Sigmoid colon (tissue), 6 donors: ENCODE measurements at regions not wholly inside any gene's neighbourhood (a gene's known extent, or its start where the extent isn't known, plus 50 kb on each side); places are given as distances from the start of the nearest gene placed in this dataset.

Source experiments
- DNase-seq: peaks from one replicate; pipeline ENCODE4 v3.0.0-alpha.2; 2019
- H3K27ac ChIP-seq, 4 donors: fragments of 200-600 bp; sonication (generic); one replicate each; pipeline ENCODE4 v1.5.1; 2016 to 2019; ENCODE audit warnings: mild to moderate bottlenecking in 1 of 4
- H3K27me3 ChIP-seq, 3 donors: fragments of 200-600 bp; sonication (generic); one replicate each; pipeline ENCODE4 v1.5.1; 2019; ENCODE audit warnings: mild to moderate bottlenecking in 1 of 3
- H3K36me3 ChIP-seq, 4 donors: fragments of 200-600 bp; sonication (generic); one replicate each; pipeline ENCODE4 v1.5.1; 2016 to 2019
- H3K4me1 ChIP-seq, 4 donors: fragments of 200-600 bp; sonication (generic); one replicate each; pipeline ENCODE4 v1.5.1; 2017 to 2019
- H3K4me3 ChIP-seq, 4 donors: fragments of 200-600 bp; sonication (generic); one replicate each; pipeline ENCODE4 v1.5.1; 2017 to 2019; ENCODE audit warnings: mild to moderate bottlenecking in 2 of 4, moderate library complexity in 1 of 4
- H3K9me3 ChIP-seq, 4 donors: fragments of 200-600 bp in 3 of 4; sonication (generic) in 3 of 4; one replicate each; pipeline versions ENCODE4 v1.5.1 to v1.6.1; 2013 to 2019
- EP300 ChIP-seq, 4 donors: sonication (generic); formaldehyde crosslinking; IDR thresholded peaks; one replicate each; pipeline ENCODE4 v1.6.1; 2017; ENCODE audit warnings: antibody characterized with exemption in 4 of 4
- POLR2A ChIP-seq, 2 donors: fragments of 450-650 bp; IDR thresholded peaks; one replicate each; pipeline ENCODE4 v1.6.1; 2016; ENCODE audit warnings: antibody characterized with exemption in 2 of 2, mild to moderate bottlenecking in 2 of 2, moderate library complexity in 2 of 2
- POLR2AphosphoS5 ChIP-seq, 4 donors: sonication (generic); formaldehyde crosslinking; IDR thresholded peaks; one replicate each; pipeline ENCODE4 v1.6.1; 2017; ENCODE audit warnings: antibody characterized with exemption in 4 of 4
- WGBS, 2 donors: extraction: QIAGEN DNeasy Blood & Tissue Kit; methylation state at CpG; one replicate each; pipeline ENCODE4 v1.1.7; 2013; 5-methylcytosine and 5-hydroxymethylcytosine counted together
- intact Hi-C: fragments of 100-400 bp; cut with DNase I; formaldehyde crosslinking; loops from one replicate; pipeline ENCODE4 v1.15.1; 2023
- TF ChIP-seq, protein P1 (sequence below), 4 experiments: fragments of 450-650 bp in 3 of 4; fragments of 200-600 bp in 1 of 4; IDR thresholded peaks; one replicate each; pipeline ENCODE4 v1.5.1; 2016 to 2019; ENCODE audit warnings: antibody characterized with exemption in 4 of 4, mild to moderate bottlenecking in 3 of 4, moderate library complexity in 2 of 4
- donor health status: healthy with polysubstance abuse.
- donor health status: healthy.

DNA sequence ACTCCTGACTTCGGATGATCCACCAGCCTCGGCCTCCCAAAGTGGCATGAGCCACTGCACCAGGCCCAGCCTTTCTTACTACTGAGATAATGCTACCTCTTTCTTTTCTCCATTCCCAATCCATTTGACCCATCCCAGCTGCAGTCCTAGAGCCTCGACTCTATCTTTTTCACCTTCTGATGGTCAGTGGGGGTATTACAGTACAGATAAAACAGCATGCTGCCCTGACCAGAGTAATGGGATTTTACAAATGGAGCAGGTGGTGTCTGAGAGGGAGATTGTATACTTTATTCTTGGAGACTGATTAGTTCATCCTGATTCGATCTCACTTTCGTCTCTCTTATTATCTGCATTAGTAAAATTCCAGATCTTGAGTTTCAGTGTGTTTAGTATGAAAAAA, 238.6 kb upstream of the TNP1 start:
- Histone ChIP-seq H3K4me1 (peaks cover 0 to 2% (median 0%) of the 10 kb centered on the region in 4 donors), H3K4me3 (no peak overlapping the region), H3K27ac (no peak overlapping the region), H3K9me3 (no peaks in the 10 kb centered on the region), H3K27me3 (no peaks in the 10 kb centered on the region), H3K36me3 (no peaks in the 10 kb centered on the region)
- intact Hi-C loops = no loop called here
- DNase-seq = no peak
- no peak for TF ChIP-seq POLR2AphosphoS5 (IDR thresholded peaks at IDR 0.05)
- no peak for TF ChIP-seq EP300 (IDR thresholded peaks at IDR 0.05)
- TF ChIP-seq, protein P1, sequence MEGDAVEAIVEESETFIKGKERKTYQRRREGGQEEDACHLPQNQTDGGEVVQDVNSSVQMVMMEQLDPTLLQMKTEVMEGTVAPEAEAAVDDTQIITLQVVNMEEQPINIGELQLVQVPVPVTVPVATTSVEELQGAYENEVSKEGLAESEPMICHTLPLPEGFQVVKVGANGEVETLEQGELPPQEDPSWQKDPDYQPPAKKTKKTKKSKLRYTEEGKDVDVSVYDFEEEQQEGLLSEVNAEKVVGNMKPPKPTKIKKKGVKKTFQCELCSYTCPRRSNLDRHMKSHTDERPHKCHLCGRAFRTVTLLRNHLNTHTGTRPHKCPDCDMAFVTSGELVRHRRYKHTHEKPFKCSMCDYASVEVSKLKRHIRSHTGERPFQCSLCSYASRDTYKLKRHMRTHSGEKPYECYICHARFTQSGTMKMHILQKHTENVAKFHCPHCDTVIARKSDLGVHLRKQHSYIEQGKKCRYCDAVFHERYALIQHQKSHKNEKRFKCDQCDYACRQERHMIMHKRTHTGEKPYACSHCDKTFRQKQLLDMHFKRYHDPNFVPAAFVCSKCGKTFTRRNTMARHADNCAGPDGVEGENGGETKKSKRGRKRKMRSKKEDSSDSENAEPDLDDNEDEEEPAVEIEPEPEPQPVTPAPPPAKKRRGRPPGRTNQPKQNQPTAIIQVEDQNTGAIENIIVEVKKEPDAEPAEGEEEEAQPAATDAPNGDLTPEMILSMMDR (IDR thresholded peaks at IDR 0.05) = no peak
- no peak for TF ChIP-seq POLR2A (IDR thresholded peaks at IDR 0.05)
- 90% methylated on average over 5 of the region's 5 CpGs for WGBS, 2 donors

DNA sequence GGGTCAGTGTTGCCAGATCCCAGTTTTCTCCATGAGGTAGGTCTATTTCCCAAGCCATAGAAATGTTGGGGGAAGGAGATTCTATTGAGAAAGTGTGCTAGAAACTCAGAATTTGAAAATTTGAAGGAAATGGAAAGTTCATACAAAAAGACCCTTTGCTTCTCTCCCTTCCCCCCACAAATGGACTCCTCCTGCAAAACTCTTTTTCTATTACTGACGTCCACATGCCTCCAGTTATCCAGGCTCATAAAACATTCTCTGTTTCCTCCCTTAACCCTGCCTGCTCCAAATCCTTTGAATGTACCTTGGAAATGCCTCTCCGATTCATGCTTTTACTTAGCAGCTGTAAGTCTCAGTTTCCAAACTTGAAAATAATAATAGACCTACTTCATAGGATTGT, 237.5 kb upstream of the TNP1 start:
- no peak overlapping the region for H3K27ac ChIP-seq
- WGBS, 2 donors = 55 to 78% methylated on average over 2 of the region's 2 CpGs
- intact Hi-C loops = no loop called here
- no peak for DNase-seq
- TF ChIP-seq, protein P1 (IDR thresholded peaks at IDR 0.05) = no peak
- TF ChIP-seq POLR2A (IDR thresholded peaks at IDR 0.05) = no peak
- TF ChIP-seq POLR2AphosphoS5 (IDR thresholded peaks at IDR 0.05) = no peak
- H3K4me3 ChIP-seq = no peak overlapping the region
- peaks cover 0 to 7% (median 0%) of the 10 kb centered on the region in 4 donors for H3K4me1 ChIP-seq
- no peaks in the 10 kb centered on the region for H3K27me3 ChIP-seq
- no peaks in the 10 kb centered on the region for H3K36me3 ChIP-seq
- no peaks in the 10 kb centered on the region for H3K9me3 ChIP-seq

DNA sequence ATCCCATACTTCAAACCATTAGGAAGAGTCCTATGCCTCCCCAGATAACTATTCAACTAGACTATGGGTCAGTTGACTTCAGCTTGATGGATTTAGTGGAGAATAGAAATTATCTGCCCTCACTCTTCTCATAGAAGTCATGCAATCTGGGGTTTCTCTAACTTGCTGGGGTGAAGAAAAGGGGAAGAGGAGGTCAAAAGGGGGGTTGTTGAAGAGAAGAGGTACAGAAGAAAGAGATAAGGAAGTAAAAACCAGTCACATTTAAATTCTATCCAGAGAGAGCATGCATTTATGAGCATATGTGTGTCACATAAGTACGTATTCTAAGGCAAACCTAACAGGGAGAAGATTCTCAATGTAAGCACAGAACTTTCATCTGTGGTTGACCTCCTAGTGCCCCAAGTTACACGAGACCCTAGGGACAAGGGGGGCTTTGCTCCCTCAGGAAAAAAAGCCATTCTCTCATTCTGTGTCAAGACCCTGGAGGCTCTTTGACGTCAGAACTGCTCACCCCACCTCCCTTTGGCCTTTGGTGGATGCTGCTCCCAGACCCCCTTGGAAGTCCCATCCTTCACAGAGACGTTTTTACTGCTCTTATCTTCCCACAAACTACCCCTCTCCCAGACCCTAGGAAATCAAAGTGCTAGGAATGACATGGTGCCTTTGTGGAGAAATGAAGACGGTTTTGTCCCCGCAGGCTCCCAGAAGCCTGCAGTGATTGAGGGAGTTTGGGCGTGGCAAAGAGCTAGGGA, 236.8 kb upstream of the TNP1 start:
- Histone ChIP-seq H3K36me3 (no peaks in the 10 kb centered on the region), H3K9me3 (no peaks in the 10 kb centered on the region), H3K27me3 (no peaks in the 10 kb centered on the region), H3K4me1 (peaks cover 0 to 9% (median 0%) of the 10 kb centered on the region in 4 donors), H3K4me3 (no peak overlapping the region), H3K27ac (no peak overlapping the region)
- intact Hi-C loops = no loop called here
- no peak for TF ChIP-seq POLR2AphosphoS5 (IDR thresholded peaks at IDR 0.05)
- no peak for TF ChIP-seq POLR2A (IDR thresholded peaks at IDR 0.05)
- TF ChIP-seq EP300 (IDR thresholded peaks at IDR 0.05) = no peak
- TF ChIP-seq, protein P1 (IDR thresholded peaks at IDR 0.05) = no peak
- no peak for DNase-seq
- 55 to 71% methylated on average over 7 of the region's 7 CpGs for WGBS, 2 donors

DNA sequence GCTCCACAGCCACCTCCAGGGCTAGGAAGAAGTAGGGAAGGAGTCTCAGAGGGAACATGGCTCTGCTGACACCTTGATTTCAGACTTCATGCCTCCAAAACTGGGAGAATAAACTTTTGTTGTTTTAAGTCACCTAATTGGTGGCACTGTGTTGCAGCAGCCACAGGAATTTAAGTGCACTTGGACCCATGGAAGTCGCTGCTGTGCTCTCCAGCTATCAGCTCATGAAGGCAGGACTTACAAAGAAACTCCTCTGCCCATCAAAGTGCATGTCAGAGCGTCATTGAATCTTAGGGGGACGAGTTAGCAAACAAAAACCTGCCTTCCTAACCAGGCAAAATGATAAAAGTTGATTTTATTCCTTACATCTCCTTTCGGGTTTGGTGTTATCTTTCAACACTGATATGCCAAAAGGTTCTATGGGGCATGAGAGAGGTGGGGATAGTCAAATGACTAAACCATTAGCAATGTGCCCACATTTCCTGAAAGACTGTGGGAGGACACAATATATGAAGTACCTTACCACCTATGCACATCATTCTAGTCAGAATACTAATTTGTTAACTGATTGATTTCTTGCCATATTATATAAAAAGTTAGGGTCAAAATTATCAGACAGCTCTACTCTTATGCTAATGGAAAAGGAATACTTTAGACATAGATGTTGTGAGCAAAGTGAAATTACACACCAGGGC, 235.8 kb upstream of the TNP1 start:
- 43 to 74% methylated on average over 4 of the region's 4 CpGs for WGBS, 2 donors
- no peak overlapping the region for H3K27ac ChIP-seq
- H3K27me3 ChIP-seq = no peaks in the 10 kb centered on the region
- intact Hi-C loops = no loop called here
- TF ChIP-seq POLR2AphosphoS5 (IDR thresholded peaks at IDR 0.05) (no peak), EP300 (IDR thresholded peaks at IDR 0.05) (no peak), POLR2A (IDR thresholded peaks at IDR 0.05) (no peak)
- TF ChIP-seq, protein P1 (IDR thresholded peaks at IDR 0.05) = no peak
- H3K4me1 ChIP-seq = peaks cover 0 to 14% (median 2%) of the 10 kb centered on the region in 4 donors
- H3K9me3 ChIP-seq = no peaks in the 10 kb centered on the region
- H3K36me3 ChIP-seq = no peaks in the 10 kb centered on the region
- no peak overlapping the region for H3K4me3 ChIP-seq
- DNase-seq = no peak
